Glutamatergic neuron (in vitro differentiated cells): ENCODE measurements at regions not wholly inside any gene's neighbourhood (a gene's known extent, or its start where the extent isn't known, plus 50 kb on each side); places are given as distances from the start of the nearest gene placed in this dataset.

ENCODE experiments used
- DNase-seq: peaks from one replicate; pipeline ENCODE4 v3.0.0; 2022
- H3K27ac Mint-ChIP-seq: one replicate; pipeline ENCODE4 v1.8.0; 2020; ENCODE audit warnings: mild to moderate bottlenecking, mixed read lengths, inconsistent platforms; ENCODE audit not compliant: unreplicated experiment
- H3K27me3 Mint-ChIP-seq: one replicate; pipeline ENCODE4 v1.8.0; 2020; ENCODE audit warnings: mild to moderate bottlenecking, moderate library complexity, mixed read lengths, inconsistent platforms; ENCODE audit not compliant: unreplicated experiment
- H3K36me3 Mint-ChIP-seq: one replicate; pipeline ENCODE4 v1.8.0; 2020; ENCODE audit warnings: mild to moderate bottlenecking, mixed read lengths, inconsistent platforms; ENCODE audit not compliant: unreplicated experiment
- H3K4me1 Mint-ChIP-seq: one replicate; pipeline ENCODE4 v1.8.0; 2020; ENCODE audit warnings: mild to moderate bottlenecking, low read depth, mixed read lengths, inconsistent platforms; ENCODE audit not compliant: unreplicated experiment
- H3K4me3 Mint-ChIP-seq: one replicate; pipeline ENCODE4 v1.8.0; 2020; ENCODE audit warnings: mild to moderate bottlenecking, mixed read lengths, inconsistent platforms; ENCODE audit not compliant: unreplicated experiment
- H3K9me3 Mint-ChIP-seq: one replicate; pipeline ENCODE4 v1.8.0; 2020; ENCODE audit warnings: mild to moderate bottlenecking, moderate library complexity, mixed read lengths, inconsistent platforms; ENCODE audit not compliant: unreplicated experiment
- CTCF ChIP-seq: fragments of 200-600 bp; sonication (generic); IDR thresholded peaks from one replicate; pipeline ENCODE4 v1.5.0; 2021; ENCODE audit not compliant: partially characterized antibody, unreplicated experiment

- no peak for DNase-seq
- H3K4me3 Mint-ChIP-seq, result no peak overlapping the region
- no peak overlapping the region for H3K27ac Mint-ChIP-seq
- no peaks in the 10 kb centered on the region for H3K36me3 Mint-ChIP-seq
- H3K9me3 Mint-ChIP-seq, result peaks cover 2% of the 10 kb centered on the region
- H3K27me3 Mint-ChIP-seq, result no peaks in the 10 kb centered on the region
- no peak for TF ChIP-seq CTCF
- H3K4me1 Mint-ChIP-seq, result peaks cover 2% of the 10 kb centered on the region
These were observed 108.7 kb upstream of the TMEM170B start for GRCh38 chr6:11428895-11429294.

DNA sequence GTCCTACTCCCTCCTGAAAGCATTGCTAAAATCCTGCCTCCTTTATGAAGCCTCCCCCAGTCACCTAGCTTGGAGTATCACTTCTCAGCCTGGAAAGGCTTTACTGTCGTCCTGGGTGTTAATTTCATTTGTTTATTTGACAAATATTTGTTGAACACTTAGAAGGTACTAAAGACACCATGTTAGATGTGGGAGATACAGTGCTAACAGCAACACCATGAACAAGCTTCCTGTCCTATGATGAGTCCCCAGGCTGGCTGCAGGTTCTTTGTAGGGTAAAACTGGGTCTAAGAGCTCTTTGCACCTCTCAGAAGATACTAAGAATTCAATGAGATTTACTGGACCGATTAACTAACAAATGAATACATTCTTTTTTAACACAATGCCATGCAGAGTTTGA lies 109.2 kb upstream of the TMEM170B start:
- H3K27ac Mint-ChIP-seq, result no peak overlapping the region
- TF ChIP-seq CTCF, result no peak
- no peak for DNase-seq
- H3K4me3 Mint-ChIP-seq, result no peak overlapping the region
- H3K9me3 Mint-ChIP-seq, result peaks cover 2% of the 10 kb centered on the region
- H3K27me3 Mint-ChIP-seq, result no peaks in the 10 kb centered on the region
- H3K4me1 Mint-ChIP-seq, result peaks cover 2% of the 10 kb centered on the region
- H3K36me3 Mint-ChIP-seq, result no peaks in the 10 kb centered on the region

- H3K4me1 Mint-ChIP-seq, result peaks cover 2% of the 10 kb centered on the region
These were observed 109.8 kb upstream of the TMEM170B start for GRCh38 chr6:11427723-11428245.

GRCh38 chr6:11427091-11427722 lies 110.3 kb upstream of the TMEM170B start:
- H3K9me3 Mint-ChIP-seq, result peaks cover 2% of the 10 kb centered on the region
- no peaks in the 10 kb centered on the region for H3K36me3 Mint-ChIP-seq
- no peaks in the 10 kb centered on the region for H3K27me3 Mint-ChIP-seq
- H3K4me1 Mint-ChIP-seq, result peaks cover 2% of the 10 kb centered on the region
- H3K4me3 Mint-ChIP-seq, result no peak overlapping the region
- DNase-seq, result no peak
- H3K27ac Mint-ChIP-seq, result no peak overlapping the region
- no peak for TF ChIP-seq CTCF

More at GRCh38 chr6:11427723-11428245, 109.8 kb upstream of the TMEM170B start:
- H3K9me3 Mint-ChIP-seq, result peaks cover 2% of the 10 kb centered on the region
- no peak for DNase-seq
- H3K36me3 Mint-ChIP-seq, result no peaks in the 10 kb centered on the region
- H3K27ac Mint-ChIP-seq, result no peak overlapping the region
- no peak for TF ChIP-seq CTCF
- no peak overlapping the region for H3K4me3 Mint-ChIP-seq
- no peaks in the 10 kb centered on the region for H3K27me3 Mint-ChIP-seq

- Mint-ChIP-seq H3K27ac (no peak overlapping the region), H3K9me3 (peaks cover 2% of the 10 kb centered on the region), H3K4me3 (no peak overlapping the region), H3K36me3 (no peaks in the 10 kb centered on the region), H3K27me3 (no peaks in the 10 kb centered on the region), H3K4me1 (peaks cover 2% of the 10 kb centered on the region)
- DNase-seq, result no peak
- no peak for TF ChIP-seq CTCF
These were observed 111.0 kb upstream of the TMEM170B start for GRCh38 chr6:11426571-11426970.
